Pancreas (tissue), 10 donors: ENCODE measurements at regions not wholly inside any gene's neighbourhood (a gene's known extent, or its start where the extent isn't known, plus 50 kb on each side); places are given as distances from the start of the nearest gene placed in this dataset.

Experiments
- ATAC-seq, 4 donors: fragments of 200-7000 bp; cut with Tn5 transposase; one replicate each; pipeline versions ENCODE4 v1.8.0 to v1.9.1; 2020; ENCODE audit warnings: mild to moderate bottlenecking in 4 of 4, moderate library complexity in 4 of 4
- DNase-seq, 6 donors: peaks; one replicate each; pipeline ENCODE4 v3.0.0-alpha.2; 2020
- FAIRE-seq: peaks from 2 replicates; lab custom pipeline; 2012; peaks lifted over from hg19 to GRCh38; lab: Jason Lieb, UNC
- H3K27ac ChIP-seq, 4 donors: fragments of 200-600 bp; sonication (generic); 1 replicate in 3 of 4; 2 replicates in 1 of 4; pipeline versions ENCODE4 v1.5.0 to v1.8.0; 2020
- H3K27me3 ChIP-seq, 4 donors: fragments of 200-600 bp; one replicate each; pipeline ENCODE4 v1.8.0; 2021
- H3K36me3 ChIP-seq, 3 donors: fragments of 200-600 bp; sonication (generic) in 1 of 3; one replicate each; pipeline versions ENCODE4 v1.5.0 to v1.8.0; 2020 to 2021
- H3K4me1 ChIP-seq, 3 donors: fragments of 200-600 bp; one replicate each; pipeline ENCODE4 v1.8.0; 2021
- H3K4me3 ChIP-seq, 4 donors: fragments of 200-600 bp; sonication (generic) in 2 of 4; one replicate each; pipeline versions ENCODE4 v1.5.0 to v1.8.0; 2020 to 2021
- H3K9me3 ChIP-seq, 4 donors: fragments of 200-600 bp; one replicate each; pipeline ENCODE4 v1.8.0; 2021
- WGBS, 2 donors: extraction: QIAGEN DNeasy Blood & Tissue Kit; methylation state at CpG; one replicate each; pipeline ENCODE4 v1.1.7; 2013; 5-methylcytosine and 5-hydroxymethylcytosine counted together
- intact Hi-C, 3 donors: fragments of 100-400 bp; cut with DNase I; formaldehyde crosslinking; loops; one replicate each; pipeline versions ENCODE4 v1.11.1 to v1.14.2; 2022
- TF ChIP-seq, protein P1 (sequence below), 4 donors: fragments of 200-600 bp; sonication (generic) in 3 of 4; IDR thresholded peaks; one replicate each; pipeline versions ENCODE4 v1.5.0 to v1.8.0; 2021; ENCODE audit warnings: antibody characterized with exemption in 4 of 4
- donor health status: healthy with polysubstance abuse.
- donor health status: DM: no; HTN: no; CAD: no; lungs with moderate emphysema.
- donor health status: DM: no; HTN: no; CAD: no.
- donor health status: control.
- donor health status: control.
- donor health status: Bipolar disorder and iron deficiency.
- donor health status: DM: yes; HTN: yes; CAD: no.
- donor health status: DM: no; HTN: no; CAD: no.
- donor health status: DM: no; HTN: no; CAD: no.
- donor health status: DM: yes; HTN: yes; CAD: no.

GRCh38 chr2:154620471-154620870, 78.0 kb upstream of the KCNJ3 start:
- Histone ChIP-seq H3K27me3 (no peaks in the 10 kb centered on the region), H3K27ac (no peak overlapping the region), H3K4me3 (no peak overlapping the region), H3K9me3 (no peaks in the 10 kb centered on the region), H3K36me3 (no peaks in the 10 kb centered on the region), H3K4me1 (no peaks in the 10 kb centered on the region)
- DNase-seq, result no peak
- no peak for ATAC-seq
- no peak for FAIRE-seq
- WGBS, 2 donors, result 79% methylated on average over 5 of the region's 5 CpGs
- intact Hi-C loops, result loop anchor here in 1 of 3 donors (5.0 kb wide), 1 partner anchor 607 kb away; no protein-coding TSS in a partner anchor
- TF ChIP-seq, protein P1, sequence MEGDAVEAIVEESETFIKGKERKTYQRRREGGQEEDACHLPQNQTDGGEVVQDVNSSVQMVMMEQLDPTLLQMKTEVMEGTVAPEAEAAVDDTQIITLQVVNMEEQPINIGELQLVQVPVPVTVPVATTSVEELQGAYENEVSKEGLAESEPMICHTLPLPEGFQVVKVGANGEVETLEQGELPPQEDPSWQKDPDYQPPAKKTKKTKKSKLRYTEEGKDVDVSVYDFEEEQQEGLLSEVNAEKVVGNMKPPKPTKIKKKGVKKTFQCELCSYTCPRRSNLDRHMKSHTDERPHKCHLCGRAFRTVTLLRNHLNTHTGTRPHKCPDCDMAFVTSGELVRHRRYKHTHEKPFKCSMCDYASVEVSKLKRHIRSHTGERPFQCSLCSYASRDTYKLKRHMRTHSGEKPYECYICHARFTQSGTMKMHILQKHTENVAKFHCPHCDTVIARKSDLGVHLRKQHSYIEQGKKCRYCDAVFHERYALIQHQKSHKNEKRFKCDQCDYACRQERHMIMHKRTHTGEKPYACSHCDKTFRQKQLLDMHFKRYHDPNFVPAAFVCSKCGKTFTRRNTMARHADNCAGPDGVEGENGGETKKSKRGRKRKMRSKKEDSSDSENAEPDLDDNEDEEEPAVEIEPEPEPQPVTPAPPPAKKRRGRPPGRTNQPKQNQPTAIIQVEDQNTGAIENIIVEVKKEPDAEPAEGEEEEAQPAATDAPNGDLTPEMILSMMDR (IDR thresholded peaks at IDR 0.05), result no peak

- ATAC-seq (peak; percentile 60 to 87 (median 86)), FAIRE-seq (no peak), DNase-seq (peak in 3 of 6 donors; percentile 12 to 55 (median 20))
- H3K9me3 ChIP-seq, result no peaks in the 10 kb centered on the region
- TF ChIP-seq, protein P1 (IDR thresholded peaks at IDR 0.05), result peak in 3 of 4 donors; percentile 23 to 55 (median 40)
- 14 to 22% methylated on average over 3 of the region's 3 CpGs for WGBS, 2 donors
- no peaks in the 10 kb centered on the region for H3K36me3 ChIP-seq
- H3K4me1 ChIP-seq, result no peaks in the 10 kb centered on the region
- intact Hi-C loops, result loop anchor here in 1 of 3 donors (5.0 kb wide), 1 partner anchor 603 kb away; no protein-coding TSS in a partner anchor
- H3K27ac ChIP-seq, result no peak overlapping the region
- no peak overlapping the region for H3K4me3 ChIP-seq
- H3K27me3 ChIP-seq, result no peaks in the 10 kb centered on the region
These were observed 74.7 kb upstream of the KCNJ3 start for GRCh38 chr2:154623819-154624218.

DNA sequence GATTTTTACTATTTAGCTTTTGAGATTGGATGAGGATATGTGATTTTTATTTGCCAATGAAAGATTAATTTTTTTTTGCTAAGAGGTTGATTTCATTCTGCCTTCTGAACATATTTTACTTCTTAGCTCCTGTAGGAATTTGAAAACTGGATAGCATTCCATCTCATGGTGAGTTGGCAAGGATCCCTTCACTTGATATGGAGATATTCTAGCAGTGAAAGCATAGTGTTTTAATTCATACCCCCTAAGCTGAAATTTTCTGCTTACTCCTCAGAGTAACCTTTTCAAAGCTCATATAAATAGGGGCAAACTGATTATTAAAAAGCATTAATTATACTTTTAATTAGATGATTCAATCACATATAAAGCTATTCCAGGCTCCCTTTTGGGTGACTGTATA, 61.0 kb upstream of the KCNJ3 start:
- FAIRE-seq, result no peak
- intact Hi-C loops, result no loop called here
- DNase-seq, result no peak

GRCh38 chr2:154638783-154639182, 59.7 kb upstream of the KCNJ3 start:
- H3K27me3 ChIP-seq, result no peaks in the 10 kb centered on the region
- no peak for DNase-seq
- 41 to 47% methylated on average over 1 of the region's 1 CpG for WGBS, 2 donors
- no peaks in the 10 kb centered on the region for H3K9me3 ChIP-seq
- ATAC-seq, result no peak
- TF ChIP-seq, protein P1 (IDR thresholded peaks at IDR 0.05), result no peak
- H3K4me3 ChIP-seq, result no peak overlapping the region
- H3K27ac ChIP-seq, result no peak overlapping the region
- H3K4me1 ChIP-seq, result no peaks in the 10 kb centered on the region
- intact Hi-C loops, result no loop called here
- H3K36me3 ChIP-seq, result no peaks in the 10 kb centered on the region
- no peak for FAIRE-seq

More for the DNA sequence above, 61.0 kb upstream of the KCNJ3 start:
- no peaks in the 10 kb centered on the region for H3K36me3 ChIP-seq
- ATAC-seq, result no peak
- H3K4me1 ChIP-seq, result no peaks in the 10 kb centered on the region
- no peak overlapping the region for H3K27ac ChIP-seq
- no peak overlapping the region for H3K4me3 ChIP-seq
- H3K27me3 ChIP-seq, result no peaks in the 10 kb centered on the region
- H3K9me3 ChIP-seq, result no peaks in the 10 kb centered on the region
- TF ChIP-seq, protein P1 (IDR thresholded peaks at IDR 0.05), result no peak

DNA sequence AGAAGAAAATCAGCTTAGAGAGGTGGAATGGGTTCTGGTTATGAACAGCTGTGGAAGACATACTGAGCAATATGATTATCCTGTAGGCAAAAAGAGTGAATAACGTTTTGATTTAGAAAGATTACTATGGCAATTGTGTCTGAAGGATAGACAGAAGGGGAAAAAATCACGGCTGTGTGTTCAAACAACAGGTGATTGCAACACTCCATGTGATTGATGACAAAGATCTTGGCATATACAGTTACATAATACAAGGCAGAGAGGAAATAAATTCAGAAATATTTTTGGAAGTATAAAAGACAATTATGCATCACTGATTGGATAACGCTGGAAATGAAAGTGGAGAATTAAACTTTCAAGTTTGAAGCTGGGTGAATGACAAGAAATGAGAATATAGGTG, 58.5 kb upstream of the KCNJ3 start:
- H3K27me3 ChIP-seq, result no peaks in the 10 kb centered on the region
- no peak overlapping the region for H3K27ac ChIP-seq
- intact Hi-C loops, result no loop called here
- FAIRE-seq (no peak), ATAC-seq (no peak), DNase-seq (no peak)
- H3K4me3 ChIP-seq, result no peak overlapping the region
- H3K9me3 ChIP-seq, result no peaks in the 10 kb centered on the region
- H3K4me1 ChIP-seq, result no peaks in the 10 kb centered on the region
- TF ChIP-seq, protein P1 (IDR thresholded peaks at IDR 0.05), result no peak
- H3K36me3 ChIP-seq, result no peaks in the 10 kb centered on the region
- 26 to 28% methylated on average over 3 of the region's 3 CpGs for WGBS, 2 donors
